Cardiac muscle cell (in vitro differentiated cells and primary cell): ENCODE measurements at regions not wholly inside any gene's neighbourhood (a gene's known extent, or its start where the extent isn't known, plus 50 kb on each side); places are given as distances from the start of the nearest gene placed in this dataset.
"Not testable (repeated sequence)": the region's sequence is repeated elsewhere in the genome, so short reads cannot be mapped to it uniquely, and the experiment has no call there.

Experiments
- DNase-seq, 2 donors: peaks; one replicate each; pipeline versions ENCODE4 v3.0.0 to v3.0.0-alpha.2; 2010 to 2017; ENCODE audit warnings: low read depth in 1 of 2, low spot score in 1 of 2
- H3K27ac ChIP-seq: fragments of 200-600 bp; sonication (generic); 2 replicates; pipeline ENCODE4 v1.5.1; 2016
- H3K27me3 ChIP-seq: fragments of 200-600 bp; sonication (generic); 2 replicates; pipeline ENCODE4 v1.6.0; 2016; ENCODE audit warnings: control low read depth
- H3K36me3 ChIP-seq: fragments of 200-600 bp; sonication (generic); 2 replicates; pipeline ENCODE4 v1.5.1; 2016; ENCODE audit warnings: control low read depth
- H3K4me1 ChIP-seq: fragments of 200-600 bp; sonication (generic); 2 replicates; pipeline ENCODE4 v1.8.1; 2017; ENCODE audit warnings: low read depth, mild to moderate bottlenecking, mixed run types
- H3K4me3 ChIP-seq: fragments of 200-600 bp; sonication (generic); 2 replicates; pipeline ENCODE4 v1.5.1; 2016; ENCODE audit warnings: mild to moderate bottlenecking
- H3K9me3 ChIP-seq: fragments of 200-600 bp; sonication (generic); 2 replicates; pipeline ENCODE4 v1.5.1; 2017; ENCODE audit warnings: low read depth, mild to moderate bottlenecking, control low read depth
- TF ChIP-seq, protein P1 (sequence below): IDR thresholded peaks from 2 replicates; pipeline ENCODE4 v1.5.1; 2012; ENCODE audit warnings: low read depth, mild to moderate bottlenecking, low read length

DNA sequence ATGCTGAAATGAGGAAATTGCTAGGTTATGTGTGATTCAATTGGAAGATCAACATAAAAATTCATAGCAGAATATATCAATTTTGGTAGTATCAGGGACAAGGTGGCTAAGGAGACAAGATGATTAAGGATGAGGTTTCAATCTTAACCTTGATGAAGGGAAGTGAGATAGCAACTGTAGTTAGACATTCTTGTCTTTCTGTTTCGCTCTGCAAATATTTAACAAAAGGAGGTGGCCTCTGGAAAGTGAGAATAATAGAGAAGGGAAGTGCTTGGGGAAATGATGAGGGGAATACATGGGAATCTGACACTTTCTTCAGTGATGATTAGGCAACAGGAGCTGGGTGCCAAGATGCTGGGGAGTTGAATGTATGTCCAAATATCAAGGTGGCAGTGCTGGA is 337.1 kb upstream of the PUDP start:
- Histone ChIP-seq H3K9me3 (no peaks in the 10 kb centered on the region), H3K27me3 (no peaks in the 10 kb centered on the region), H3K4me3 (no peak overlapping the region), H3K27ac (no peak overlapping the region), H3K4me1 (no peaks in the 10 kb centered on the region), H3K36me3 (no peaks in the 10 kb centered on the region)
- DNase-seq: no peak
- TF ChIP-seq, protein P1, sequence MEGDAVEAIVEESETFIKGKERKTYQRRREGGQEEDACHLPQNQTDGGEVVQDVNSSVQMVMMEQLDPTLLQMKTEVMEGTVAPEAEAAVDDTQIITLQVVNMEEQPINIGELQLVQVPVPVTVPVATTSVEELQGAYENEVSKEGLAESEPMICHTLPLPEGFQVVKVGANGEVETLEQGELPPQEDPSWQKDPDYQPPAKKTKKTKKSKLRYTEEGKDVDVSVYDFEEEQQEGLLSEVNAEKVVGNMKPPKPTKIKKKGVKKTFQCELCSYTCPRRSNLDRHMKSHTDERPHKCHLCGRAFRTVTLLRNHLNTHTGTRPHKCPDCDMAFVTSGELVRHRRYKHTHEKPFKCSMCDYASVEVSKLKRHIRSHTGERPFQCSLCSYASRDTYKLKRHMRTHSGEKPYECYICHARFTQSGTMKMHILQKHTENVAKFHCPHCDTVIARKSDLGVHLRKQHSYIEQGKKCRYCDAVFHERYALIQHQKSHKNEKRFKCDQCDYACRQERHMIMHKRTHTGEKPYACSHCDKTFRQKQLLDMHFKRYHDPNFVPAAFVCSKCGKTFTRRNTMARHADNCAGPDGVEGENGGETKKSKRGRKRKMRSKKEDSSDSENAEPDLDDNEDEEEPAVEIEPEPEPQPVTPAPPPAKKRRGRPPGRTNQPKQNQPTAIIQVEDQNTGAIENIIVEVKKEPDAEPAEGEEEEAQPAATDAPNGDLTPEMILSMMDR: no peak

DNA sequence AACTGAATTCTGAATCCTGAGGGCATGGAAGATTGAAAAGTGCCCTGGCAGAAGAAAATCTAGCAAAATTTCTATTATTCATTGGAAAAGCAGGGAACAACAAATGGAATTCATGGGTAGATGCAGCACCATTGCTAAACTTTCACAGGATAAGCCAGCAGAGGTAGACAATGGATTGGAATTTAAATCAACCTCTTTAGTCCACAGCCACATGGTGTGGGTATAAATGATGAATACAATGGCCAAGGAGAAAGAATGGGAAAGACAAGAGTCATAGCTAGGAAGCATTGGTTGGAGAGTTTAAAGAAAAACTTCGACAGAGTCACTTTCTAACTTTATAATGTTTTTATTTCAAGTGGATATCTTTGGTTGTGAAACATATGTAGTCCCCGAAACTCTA is 332.8 kb upstream of the PUDP start:
- Histone ChIP-seq H3K27me3 (no peaks in the 10 kb centered on the region), H3K9me3 (no peaks in the 10 kb centered on the region), H3K4me3 (no peak overlapping the region), H3K4me1 (no peaks in the 10 kb centered on the region), H3K27ac (no peak overlapping the region), H3K36me3 (no peaks in the 10 kb centered on the region)
- DNase-seq: no peak
- TF ChIP-seq, protein P1: no peak

DNA sequence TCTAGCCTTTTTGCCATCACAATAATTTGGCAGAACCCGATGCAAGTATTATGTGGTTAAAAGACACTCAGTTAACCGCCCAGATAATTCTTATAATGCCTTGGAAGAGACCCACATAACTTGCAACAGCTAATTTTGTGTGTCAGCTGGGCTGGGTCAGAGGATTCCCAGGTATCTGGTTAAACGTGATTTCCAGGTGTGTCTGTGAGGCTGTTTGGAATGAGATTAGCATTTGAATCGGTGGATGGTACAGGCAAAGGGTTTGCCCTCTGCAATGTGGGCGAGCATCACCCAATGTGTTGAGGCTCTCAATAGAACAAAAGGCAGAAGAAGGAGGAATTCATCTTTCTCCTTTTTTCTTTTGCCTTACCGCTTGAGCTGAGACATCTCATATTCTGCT is 314.2 kb upstream of the PUDP start:
- H3K27ac ChIP-seq: no peak overlapping the region
- H3K4me1 ChIP-seq: no peaks in the 10 kb centered on the region
- TF ChIP-seq, protein P1: no peak
- DNase-seq: no peak
- H3K36me3 ChIP-seq: no peaks in the 10 kb centered on the region
- no peak overlapping the region for H3K4me3 ChIP-seq
- no peaks in the 10 kb centered on the region for H3K9me3 ChIP-seq
- H3K27me3 ChIP-seq: no peaks in the 10 kb centered on the region

DNA sequence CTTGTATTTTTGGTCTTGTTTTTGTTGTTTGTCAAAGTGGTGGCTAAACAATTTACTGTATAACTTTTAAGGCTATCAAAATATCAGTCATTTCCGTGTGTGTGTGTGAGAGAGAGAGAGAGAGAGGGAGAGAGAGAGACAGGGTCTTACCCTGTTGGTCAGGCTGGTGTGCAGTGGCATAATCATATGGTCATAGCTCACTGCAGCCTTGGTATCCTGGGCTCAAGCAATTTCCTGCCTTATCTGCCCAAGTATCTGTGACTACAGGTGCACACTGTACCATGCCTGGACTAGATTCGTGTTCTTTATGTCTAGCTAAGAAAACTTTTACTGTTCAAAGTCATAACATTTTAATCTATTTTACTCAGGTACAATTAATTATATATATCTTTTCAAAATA is 313.1 kb upstream of the PUDP start:
- not testable (repeated sequence) for H3K27ac ChIP-seq, H3K4me1 ChIP-seq, DNase-seq, H3K27me3 ChIP-seq, H3K36me3 ChIP-seq, H3K9me3 ChIP-seq, H3K4me3 ChIP-seq

DNA sequence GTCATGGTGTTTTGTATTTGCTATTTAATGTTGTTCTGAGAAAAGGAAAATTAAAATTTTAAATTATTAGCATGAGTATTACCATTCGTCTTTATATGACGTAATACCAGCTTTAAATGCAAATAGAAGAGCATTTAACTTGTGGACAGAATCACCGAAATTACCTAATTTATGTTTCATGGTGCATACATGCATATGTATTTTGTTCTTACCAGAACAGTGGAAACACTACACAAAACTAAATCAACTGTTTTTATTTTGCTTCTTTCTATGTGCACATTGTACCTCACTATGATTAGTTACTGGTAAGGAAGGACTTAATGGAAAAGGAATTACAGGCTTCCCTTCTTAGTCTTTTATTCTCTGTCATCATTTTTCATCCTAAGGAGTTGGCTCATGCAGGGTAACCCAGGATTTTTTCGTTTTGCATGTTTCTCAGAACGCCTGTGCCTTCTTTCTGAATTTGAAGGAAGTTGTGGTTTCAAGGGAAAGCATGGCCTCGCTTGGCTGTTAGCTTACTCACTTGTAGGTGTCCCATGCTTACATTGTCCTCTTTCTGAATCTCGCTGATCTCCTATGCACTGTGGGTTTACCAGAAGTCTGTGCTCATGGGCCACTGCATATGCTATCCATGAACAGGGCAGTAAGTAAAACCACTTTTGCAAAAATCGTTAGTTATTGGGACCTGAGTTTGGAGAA is 300.0 kb upstream of the PUDP start:
- H3K9me3 ChIP-seq: no peaks in the 10 kb centered on the region
- no peak overlapping the region for H3K27ac ChIP-seq
- no peaks in the 10 kb centered on the region for H3K4me1 ChIP-seq
- peaks cover 2% of the 10 kb centered on the region for H3K27me3 ChIP-seq
- TF ChIP-seq, protein P1: no peak
- H3K4me3 ChIP-seq: no peak overlapping the region
- H3K36me3 ChIP-seq: no peaks in the 10 kb centered on the region
- no peak for DNase-seq

DNA sequence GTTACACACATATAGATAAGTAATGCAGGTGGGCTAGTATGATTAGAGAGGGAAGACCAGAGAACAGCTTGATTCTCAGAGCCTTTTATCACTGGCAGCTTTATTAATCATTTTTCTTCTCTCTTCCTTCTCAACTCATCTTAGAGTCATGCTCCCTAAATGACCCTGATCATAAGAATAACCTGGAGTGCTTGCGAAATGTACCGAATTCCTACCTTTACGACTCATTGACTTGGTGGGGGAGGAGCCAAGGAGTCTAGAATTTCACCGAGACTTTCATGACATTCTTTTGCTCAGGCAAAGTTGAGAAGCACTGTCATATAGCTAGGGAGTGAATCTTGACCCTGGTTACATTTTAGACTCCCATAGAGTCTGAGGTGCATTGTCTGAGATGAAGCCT is 298.9 kb upstream of the PUDP start:
- Histone ChIP-seq H3K27ac (no peak overlapping the region), H3K27me3 (peaks cover 2% of the 10 kb centered on the region), H3K36me3 (no peaks in the 10 kb centered on the region), H3K4me1 (no peaks in the 10 kb centered on the region), H3K4me3 (no peak overlapping the region), H3K9me3 (no peaks in the 10 kb centered on the region)
- no peak for DNase-seq
- TF ChIP-seq, protein P1: no peak
